RCC 7860 (cell line): ENCODE measurements at regions not wholly inside any gene's neighbourhood (a gene's known extent, or its start where the extent isn't known, plus 50 kb on each side); places are given as distances from the start of the nearest gene placed in this dataset.
"Not testable (repeated sequence)": the region's sequence is repeated elsewhere in the genome, so short reads cannot be mapped to it uniquely, and the experiment has no call there.

Source experiments
- DNase-seq: peaks from one replicate; pipeline ENCODE4 v3.0.0-alpha.2; 2015; ENCODE audit warnings: low spot score
- FAIRE-seq: peaks from 2 replicates; lab custom pipeline; 2012; peaks lifted over from hg19 to GRCh38; lab: Jason Lieb, UNC

GRCh38 chrX:40258909-40259308, 161.2 kb upstream of the BCOR start:
- no peak for FAIRE-seq
- DNase-seq: no peak

GRCh38 chrX:40253771-40254170, 156.0 kb upstream of the BCOR start:
- DNase-seq: no peak
- FAIRE-seq: no peak

GRCh38 chrX:40249582-40249981, 151.8 kb upstream of the BCOR start:
- no peak for FAIRE-seq
- no peak for DNase-seq

GRCh38 chrX:40248822-40249221, 151.1 kb upstream of the BCOR start:
- FAIRE-seq: no peak
- DNase-seq: no peak

DNA sequence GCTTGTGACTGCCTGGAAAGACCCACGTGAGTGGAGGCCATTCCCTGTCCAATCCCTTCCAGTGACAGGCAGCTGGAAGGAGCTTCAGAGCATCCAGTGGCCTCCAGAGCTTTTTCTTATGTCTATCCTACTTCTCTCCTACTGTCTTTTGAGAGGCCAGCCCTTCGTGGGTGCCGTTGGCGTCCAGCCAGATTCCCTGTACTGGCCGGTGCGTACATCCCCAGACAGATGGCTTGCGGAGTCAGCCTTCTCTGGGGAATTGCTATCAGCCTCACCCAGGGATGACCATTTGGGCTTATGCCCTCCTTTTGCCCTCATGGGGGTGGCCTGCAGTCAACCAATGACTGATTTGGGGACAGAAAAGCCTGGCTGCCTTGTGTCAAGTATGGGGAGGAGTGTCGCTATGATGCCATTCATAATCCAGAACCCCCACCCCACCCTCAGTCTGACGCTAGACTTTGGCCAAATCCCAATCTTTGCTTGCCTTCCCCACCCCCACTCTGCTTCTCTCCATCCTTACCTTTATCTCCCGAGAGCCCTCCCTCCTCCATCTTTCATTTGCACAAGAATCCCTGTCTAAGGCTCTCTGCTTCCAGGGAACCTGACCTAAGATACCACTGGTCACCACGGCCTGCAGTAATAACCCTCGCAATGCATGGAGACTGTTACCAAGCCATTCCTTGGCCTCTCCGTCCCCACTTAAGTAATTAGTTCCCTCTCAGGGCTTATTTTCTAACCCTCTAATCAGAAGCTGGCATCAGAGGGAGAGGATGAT, 150.3 kb upstream of the BCOR start:
- FAIRE-seq: no peak
- DNase-seq: no peak

- no peak for DNase-seq
- no peak for FAIRE-seq
These were observed 149.6 kb upstream of the BCOR start for GRCh38 chrX:40247382-40247781.

DNA sequence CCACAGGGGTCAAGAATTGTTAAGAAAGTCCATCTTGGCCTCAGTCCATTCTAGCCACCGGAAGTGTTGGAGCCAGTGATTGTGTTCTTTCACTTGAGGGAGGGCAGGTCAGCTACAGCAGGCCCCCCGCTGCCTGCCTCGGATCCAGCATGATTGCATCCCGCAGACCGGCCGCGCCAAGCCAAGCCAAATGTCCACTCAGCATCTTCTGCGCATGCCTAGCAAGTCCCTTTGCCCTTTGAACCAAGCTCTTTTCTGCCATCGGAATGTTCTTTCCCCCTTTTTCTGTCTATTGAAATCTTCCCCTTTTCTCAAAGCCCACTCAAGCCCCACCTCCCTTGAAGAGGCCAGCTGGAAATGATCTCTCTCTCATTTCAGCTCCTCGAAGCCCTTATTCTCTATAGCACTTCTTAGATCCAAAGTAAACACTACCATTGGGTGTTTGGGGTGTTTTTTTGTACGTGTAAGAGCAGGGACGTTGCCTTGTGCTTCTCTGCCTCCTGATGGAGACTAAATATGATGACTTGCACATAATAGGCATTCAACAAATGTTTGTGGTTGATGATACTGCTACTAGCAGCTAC, 147.8 kb upstream of the BCOR start:
- no peak for FAIRE-seq
- no peak for DNase-seq

GRCh38 chrX:40244980-40245379, 147.2 kb upstream of the BCOR start:
- DNase-seq (no peak), FAIRE-seq (no peak)

DNA sequence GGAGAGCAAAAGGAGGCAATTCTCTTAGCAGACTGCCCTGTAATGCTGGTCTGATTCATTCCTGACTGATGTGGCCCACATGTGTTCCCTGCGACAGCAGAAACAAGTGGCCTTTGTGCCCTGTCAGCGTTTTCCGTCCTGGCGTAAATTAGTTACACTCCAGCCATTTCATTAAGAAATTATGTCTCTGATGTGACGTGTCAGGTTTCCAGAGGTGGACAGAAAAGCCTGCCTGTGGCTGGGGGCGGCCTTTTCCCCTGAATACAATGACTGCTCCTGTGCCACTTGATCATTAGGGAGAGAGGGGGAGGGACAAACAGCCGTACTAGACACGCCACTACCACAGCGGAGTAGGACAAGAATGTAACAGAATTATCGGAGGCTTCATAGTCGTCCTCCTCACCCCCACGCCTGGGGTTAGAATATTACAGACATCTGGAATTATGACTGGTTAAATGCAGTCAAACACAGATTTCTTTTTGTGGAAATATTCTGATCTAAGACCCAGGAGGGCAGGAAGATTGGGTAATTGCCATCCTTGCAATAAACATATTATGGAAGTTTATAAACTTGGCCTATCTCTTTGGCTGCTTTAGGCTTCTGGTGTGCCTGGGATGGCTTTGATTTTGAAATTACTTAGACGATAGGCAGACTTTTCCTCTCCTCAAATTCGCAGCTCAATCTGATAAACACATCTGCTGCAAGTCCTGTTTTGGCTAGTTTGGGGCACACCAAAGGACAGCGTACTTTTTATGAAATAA, 146.2 kb upstream of the BCOR start:
- DNase-seq (no peak), FAIRE-seq (no peak)

GRCh38 chrX:40240844-40241243, 143.1 kb upstream of the BCOR start:
- FAIRE-seq: no peak

DNA sequence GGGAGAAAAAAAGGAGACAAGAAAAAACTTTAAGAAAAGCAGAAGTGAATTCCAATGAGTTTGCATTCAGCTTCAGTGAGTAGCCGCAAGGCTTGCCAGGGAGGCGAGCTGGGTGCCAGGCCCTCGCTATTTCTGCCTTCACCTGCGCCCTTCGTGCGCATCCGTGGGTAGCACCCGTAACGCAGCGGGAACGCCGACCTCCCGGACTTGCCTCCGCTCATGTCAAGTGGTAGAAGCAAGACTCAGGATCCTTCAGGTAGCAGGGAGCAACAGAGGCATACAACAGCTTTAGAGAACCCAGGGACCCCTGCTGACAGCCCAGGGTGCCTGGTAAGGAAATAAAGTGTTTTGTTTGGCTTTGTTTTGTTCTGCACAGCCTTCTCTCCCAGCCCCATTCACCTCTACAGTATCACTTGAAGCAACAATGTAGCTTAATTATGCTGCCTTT, 140.0 kb upstream of the BCOR start:
- FAIRE-seq (no peak), DNase-seq (no peak)

More at GRCh38 chrX:40240844-40241243, 143.1 kb upstream of the BCOR start:
- DNase-seq: no peak

DNA sequence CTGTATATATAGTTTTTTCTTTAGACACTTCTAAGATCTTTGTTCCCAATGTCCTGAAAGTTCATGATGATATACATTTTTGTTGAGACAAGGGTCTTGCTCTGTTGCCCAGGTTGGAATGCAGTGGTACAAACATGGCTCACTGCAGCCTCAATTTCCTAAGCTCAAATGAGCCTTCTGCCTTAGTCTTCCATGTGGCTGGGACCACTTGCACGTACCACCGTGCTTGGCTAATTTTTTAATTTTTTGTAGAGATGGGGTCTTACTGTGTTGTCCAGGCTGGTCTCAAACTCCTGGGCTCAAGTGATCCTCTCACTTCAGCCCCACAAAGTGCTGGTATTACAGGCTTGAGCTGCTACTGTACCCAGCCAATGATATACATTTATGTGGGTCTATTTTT, 132.9 kb upstream of the BCOR start:
- no peak for FAIRE-seq
- DNase-seq: no peak

DNA sequence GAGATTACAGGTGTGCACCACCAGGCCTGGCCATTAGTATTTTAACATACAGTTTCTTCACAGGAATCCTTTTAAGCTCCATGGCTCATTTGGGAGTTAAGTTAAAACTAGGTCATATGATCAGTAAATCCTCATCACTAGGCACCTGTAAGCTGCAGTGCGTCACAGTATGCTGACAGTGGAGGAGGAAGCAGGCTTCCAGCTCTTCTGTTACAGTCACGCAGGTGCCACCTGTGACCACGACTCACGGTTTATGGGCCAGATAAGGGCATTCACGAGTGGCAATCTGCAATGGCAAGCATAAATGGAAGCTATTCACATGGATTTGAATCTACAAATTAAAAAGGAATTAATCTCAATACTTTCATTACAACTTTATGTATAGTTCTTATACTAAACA, 129.4 kb upstream of the BCOR start:
- no peak for FAIRE-seq
- no peak for DNase-seq

GRCh38 chrX:40224658-40225057, 126.9 kb upstream of the BCOR start:
- no peak for FAIRE-seq

DNA sequence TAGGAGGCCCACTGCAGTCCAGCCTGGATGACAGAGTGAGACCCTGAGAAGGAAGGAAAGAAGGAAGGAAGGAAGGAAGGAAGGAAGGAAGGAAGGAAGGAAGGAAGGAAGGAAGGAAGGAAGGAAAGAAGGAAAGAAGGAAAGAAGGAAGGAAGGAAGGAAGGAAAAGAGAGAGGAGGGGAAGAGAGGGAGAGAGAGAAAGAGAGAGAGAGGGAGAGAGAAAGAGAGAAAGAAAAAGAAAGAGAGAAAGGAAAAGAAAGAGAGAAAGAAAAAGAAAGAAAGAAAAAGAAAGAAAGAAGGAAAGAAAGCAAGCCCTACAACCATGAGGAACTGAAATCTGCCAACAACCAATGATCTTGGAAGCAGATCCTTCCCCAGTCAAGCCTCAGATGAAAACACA, 124.9 kb upstream of the BCOR start:
- not testable (repeated sequence) for DNase-seq, FAIRE-seq

More at GRCh38 chrX:40224658-40225057, 126.9 kb upstream of the BCOR start:
- DNase-seq: no peak

- DNase-seq: no peak
- FAIRE-seq: no peak
These were observed 115.3 kb upstream of the BCOR start for GRCh38 chrX:40213092-40213491.

DNA sequence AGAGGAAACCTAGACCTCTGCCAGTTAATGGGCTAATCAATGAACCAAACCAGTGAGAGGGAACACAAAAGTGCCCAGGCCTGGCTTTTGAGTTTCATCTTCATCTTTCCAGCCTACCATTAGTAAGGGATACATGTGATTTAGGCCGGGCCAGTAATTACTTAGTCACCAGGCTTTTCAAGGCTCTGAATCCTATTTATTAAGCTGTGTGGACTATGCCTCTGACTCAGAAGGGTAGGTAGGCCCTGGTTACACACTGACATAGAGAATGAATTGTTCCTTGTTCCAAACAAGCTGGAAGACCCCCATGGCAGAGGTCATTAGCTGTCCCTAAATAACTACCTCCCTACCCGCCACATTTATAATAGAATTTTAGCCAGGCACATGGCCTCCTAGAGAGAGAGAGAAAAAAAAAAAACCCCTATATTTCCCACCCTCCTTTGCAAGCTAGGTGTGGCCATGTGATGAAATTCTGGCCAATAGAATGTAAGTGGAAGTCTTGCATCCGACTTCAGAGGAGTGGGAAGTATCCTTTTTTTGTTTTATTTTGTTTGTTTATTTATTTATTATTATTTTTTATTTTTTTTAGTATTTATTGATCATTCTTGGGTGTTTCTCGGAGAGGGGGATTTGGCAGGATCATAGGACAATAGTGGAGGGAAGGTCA, 112.3 kb upstream of the BCOR start:
- FAIRE-seq: no peak
- no peak for DNase-seq

DNA sequence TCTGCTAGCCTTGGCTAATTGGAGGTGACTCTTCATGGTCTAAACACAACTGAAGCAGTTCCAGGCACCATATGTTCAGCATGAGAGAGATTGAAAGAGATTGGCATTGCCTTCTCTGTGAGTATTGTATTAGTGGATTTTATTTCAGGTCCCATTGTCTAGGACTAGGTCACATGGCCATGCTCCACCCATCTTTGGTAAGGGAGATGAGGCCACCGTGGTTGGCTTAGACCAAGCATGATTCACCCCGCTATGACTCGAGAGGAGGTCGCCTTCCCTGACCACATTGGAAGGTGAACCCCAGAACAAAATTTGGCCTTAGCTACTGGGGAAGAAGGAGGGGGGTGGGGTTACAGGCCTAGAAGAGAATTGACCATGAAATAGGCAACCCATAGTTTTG, 109.9 kb upstream of the BCOR start:
- FAIRE-seq (no peak), DNase-seq (no peak)

DNA sequence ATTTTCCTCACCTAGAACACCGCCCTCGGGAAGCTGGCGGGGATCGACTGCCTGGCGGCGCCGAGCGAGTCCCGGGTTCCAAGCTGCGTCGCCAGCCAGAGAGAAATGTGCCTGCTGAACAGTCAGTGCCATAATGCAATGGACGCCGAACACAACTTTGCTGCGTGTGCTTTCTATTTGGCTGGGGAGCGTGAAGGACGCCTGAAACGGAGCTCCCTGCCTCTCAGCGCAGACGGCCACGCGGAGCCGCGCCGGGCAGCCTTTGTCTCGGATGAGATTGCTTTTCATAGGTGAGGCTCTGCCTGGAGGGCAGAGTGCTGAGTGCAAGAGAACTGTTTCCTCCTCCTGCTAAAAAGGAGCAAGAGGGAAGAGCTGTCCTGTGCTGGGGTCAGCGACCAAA, 107.7 kb upstream of the BCOR start:
- DNase-seq (no peak), FAIRE-seq (no peak)

DNA sequence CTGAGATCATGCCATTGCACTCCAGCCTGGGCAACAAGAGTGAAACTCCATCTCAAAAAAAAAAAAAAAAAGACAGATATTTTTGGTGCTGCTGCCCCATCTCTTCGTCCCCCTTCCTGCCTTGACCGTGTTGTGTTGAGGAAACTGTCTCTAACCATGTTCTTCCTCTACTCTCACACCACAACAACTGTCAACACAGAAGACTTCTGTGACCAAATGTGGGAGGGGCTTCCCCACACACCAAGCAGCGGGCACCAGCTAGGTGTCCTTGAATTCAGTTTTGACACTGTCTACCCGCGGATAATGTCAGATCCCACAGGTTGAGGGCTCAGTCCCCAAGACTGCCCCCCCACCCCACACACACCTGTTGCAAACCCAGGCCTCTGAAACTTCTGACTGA, 104.7 kb upstream of the BCOR start:
- no peak for FAIRE-seq

GRCh38 chrX:40201329-40201885, 103.6 kb upstream of the BCOR start:
- DNase-seq: no peak

More for the DNA sequence above, 104.7 kb upstream of the BCOR start:
- DNase-seq: no peak

More at GRCh38 chrX:40201329-40201885, 103.6 kb upstream of the BCOR start:
- FAIRE-seq: no peak
